ENCODE measurements at regions not wholly inside any gene's neighbourhood (a gene's known extent, or its start where the extent isn't known, plus 50 kb on each side); places are given as distances from the start of the nearest gene placed in this dataset.

- TF ChIP-seq CTCF (IDR thresholded peaks at IDR 0.05) (no peak), POLR2A (IDR thresholded peaks at IDR 0.05) (no peak)
These were observed 124.0 kb downstream of the MAIP1 start for GRCh38 chr2:200079356-200079755.
